Ascending aorta (tissue), 2 donors: ENCODE measurements at regions not wholly inside any gene's neighbourhood (a gene's known extent, or its start where the extent isn't known, plus 50 kb on each side); places are given as distances from the start of the nearest gene placed in this dataset.

Source experiments
- DNase-seq, 2 donors: peaks; one replicate each; pipeline ENCODE4 v3.0.0-alpha.2; 2019; ENCODE audit warnings: low spot score in 2 of 2
- H3K27ac ChIP-seq, 2 donors: fragments of 200-600 bp; sonication (generic); one replicate each; pipeline ENCODE4 v1.5.1; 2016 to 2017; ENCODE audit warnings: mild to moderate bottlenecking in 1 of 2
- H3K27me3 ChIP-seq: fragments of 200-600 bp; sonication (generic); one replicate; pipeline ENCODE4 v1.5.1; 2017
- H3K36me3 ChIP-seq, 2 donors: fragments of 200-600 bp; sonication (generic); one replicate each; pipeline ENCODE4 v1.5.1; 2016
- H3K4me1 ChIP-seq, 2 donors: fragments of 200-600 bp; sonication (generic); one replicate each; pipeline ENCODE4 v1.5.1; 2016 to 2017; ENCODE audit warnings: mild to moderate bottlenecking in 1 of 2
- H3K4me3 ChIP-seq, 2 donors: fragments of 200-600 bp; sonication (generic); one replicate each; pipeline ENCODE4 v1.5.1; 2016 to 2017; ENCODE audit warnings: mild to moderate bottlenecking in 1 of 2
- H3K9me3 ChIP-seq, 2 donors: fragments of 200-600 bp; sonication (generic); one replicate each; pipeline ENCODE4 v1.5.1; 2016
- CTCF ChIP-seq, 3 experiments: fragments of 200-600 bp in 2 of 3; fragments of 450-650 bp in 1 of 3; sonication (generic) in 2 of 3; IDR thresholded peaks; one replicate each; pipeline ENCODE4 v1.5.1; 2016 to 2019; ENCODE audit warnings: antibody characterized with exemption in 3 of 3, mild to moderate bottlenecking in 1 of 3, moderate library complexity in 1 of 3
- intact Hi-C: fragments of 100-400 bp; cut with DNase I; formaldehyde crosslinking; loops from one replicate; pipeline ENCODE4 v1.15.1; 2023

DNA sequence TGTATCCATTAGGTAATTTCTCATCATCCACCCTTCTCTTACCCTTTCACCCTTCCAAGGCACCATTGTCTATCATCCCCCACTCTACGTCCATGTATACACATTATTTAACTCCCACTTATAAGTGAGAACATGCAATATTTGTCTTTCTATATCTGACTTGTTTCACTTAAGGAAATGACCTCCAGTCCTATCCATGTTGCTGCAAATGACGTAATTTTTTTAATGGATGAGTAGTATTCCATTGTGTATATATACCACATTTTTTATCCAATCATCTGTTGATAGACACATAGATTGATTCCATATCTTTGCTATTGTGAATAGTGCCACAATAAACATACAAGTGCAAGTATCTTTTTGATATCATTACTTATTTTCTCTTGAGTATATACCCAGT is 322.9 kb upstream of the CXADR start:
- no peak overlapping the region for H3K27ac ChIP-seq
- no peaks in the 10 kb centered on the region for H3K27me3 ChIP-seq
- no peaks in the 10 kb centered on the region for H3K36me3 ChIP-seq
- no peak for TF ChIP-seq CTCF (IDR thresholded peaks at IDR 0.05)
- no peak overlapping the region for H3K4me3 ChIP-seq
- DNase-seq, result no peak
- H3K9me3 ChIP-seq, result no peaks in the 10 kb centered on the region
- intact Hi-C loops, result no loop called here
- H3K4me1 ChIP-seq, result no peaks in the 10 kb centered on the region

DNA sequence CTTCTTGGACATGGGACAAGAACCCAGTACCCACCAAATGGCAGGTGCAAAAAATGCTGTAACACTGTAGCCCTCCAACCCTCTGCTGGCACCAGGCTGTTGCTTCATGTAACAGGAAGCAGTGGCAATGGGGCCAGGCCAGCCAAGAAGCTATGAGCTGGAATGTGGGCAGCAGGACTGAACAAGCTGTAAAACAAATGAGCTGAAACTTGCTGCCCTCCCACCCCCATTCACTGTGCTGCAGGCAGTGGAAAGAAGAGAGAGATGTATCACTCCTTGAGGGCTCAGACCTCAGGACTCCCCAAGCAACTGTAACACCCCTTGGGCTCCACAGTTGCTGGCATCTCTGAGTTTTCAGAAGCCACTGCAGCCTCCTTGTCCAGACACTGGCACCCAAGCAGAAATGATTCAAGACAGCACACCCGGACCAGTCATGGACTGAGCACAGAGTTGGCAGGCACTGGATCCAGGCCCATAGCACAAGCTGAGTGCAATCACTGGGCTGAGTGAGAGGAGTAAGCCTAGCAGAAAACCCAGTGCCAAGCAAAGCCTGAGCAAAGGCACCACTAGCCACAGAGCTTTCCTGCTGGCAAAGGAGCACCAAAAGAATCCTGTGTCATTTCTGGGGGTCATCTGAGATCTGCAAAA is 321.4 kb upstream of the CXADR start:
- TF ChIP-seq CTCF (IDR thresholded peaks at IDR 0.05), result no peak
- H3K9me3 ChIP-seq, result no peaks in the 10 kb centered on the region
- H3K27me3 ChIP-seq, result no peaks in the 10 kb centered on the region
- DNase-seq, result no peak
- intact Hi-C loops, result no loop called here
- H3K27ac ChIP-seq, result no peak overlapping the region
- no peaks in the 10 kb centered on the region for H3K36me3 ChIP-seq
- no peak overlapping the region for H3K4me3 ChIP-seq
- H3K4me1 ChIP-seq, result no peaks in the 10 kb centered on the region

- Histone ChIP-seq H3K27ac (no peak overlapping the region), H3K4me1 (no peaks in the 10 kb centered on the region), H3K4me3 (no peak overlapping the region), H3K27me3 (no peaks in the 10 kb centered on the region), H3K36me3 (no peaks in the 10 kb centered on the region), H3K9me3 (no peaks in the 10 kb centered on the region)
- DNase-seq, result no peak
- no peak for TF ChIP-seq CTCF (IDR thresholded peaks at IDR 0.05)
- intact Hi-C loops, result no loop called here
Measured at GRCh38 chr21:17195351-17195750, 317.5 kb upstream of the CXADR start.

DNA sequence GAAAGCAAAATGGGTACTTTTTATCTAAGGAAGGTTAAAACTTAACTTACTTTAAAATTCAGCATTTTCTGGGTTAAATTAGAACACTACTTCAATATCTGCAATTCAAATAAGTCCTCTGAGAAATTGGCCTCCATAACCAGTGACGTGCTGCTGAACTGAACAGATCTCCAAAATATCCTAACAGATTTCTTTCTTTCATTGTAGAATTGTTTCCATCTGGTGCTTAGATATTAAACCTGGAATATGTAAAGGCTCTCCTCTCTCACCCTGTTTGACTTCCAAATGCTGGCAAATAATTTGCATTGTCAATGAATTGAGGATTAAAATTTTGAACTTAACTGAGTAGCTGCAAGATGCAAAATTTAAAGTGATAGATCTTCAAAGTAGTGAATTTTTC is 316.9 kb upstream of the CXADR start:
- Histone ChIP-seq H3K9me3 (no peaks in the 10 kb centered on the region), H3K36me3 (no peaks in the 10 kb centered on the region), H3K27ac (no peak overlapping the region), H3K4me1 (no peaks in the 10 kb centered on the region), H3K27me3 (no peaks in the 10 kb centered on the region), H3K4me3 (no peak overlapping the region)
- DNase-seq, result no peak
- TF ChIP-seq CTCF (IDR thresholded peaks at IDR 0.05), result no peak
- intact Hi-C loops, result no loop called here

DNA sequence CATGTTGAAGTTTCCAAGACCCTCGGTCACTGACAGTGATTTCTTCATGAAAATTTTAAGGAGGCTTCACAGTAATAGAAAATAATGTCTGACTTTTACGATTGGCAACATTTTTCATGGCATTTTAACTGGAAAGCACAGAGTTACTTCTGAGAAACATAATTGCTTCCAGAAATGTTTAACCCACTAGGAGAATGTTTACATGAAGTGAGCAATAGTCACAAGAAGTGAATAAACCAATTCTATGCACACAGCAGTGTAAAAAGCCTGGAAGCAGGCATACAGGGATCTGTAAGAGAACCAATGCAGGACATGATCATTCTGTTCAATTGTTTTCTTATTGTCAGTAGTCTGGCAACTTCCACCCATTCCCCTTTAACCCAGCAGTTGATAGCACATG is 316.2 kb upstream of the CXADR start:
- no peaks in the 10 kb centered on the region for H3K36me3 ChIP-seq
- intact Hi-C loops, result no loop called here
- no peak overlapping the region for H3K27ac ChIP-seq
- H3K27me3 ChIP-seq, result no peaks in the 10 kb centered on the region
- H3K4me1 ChIP-seq, result no peaks in the 10 kb centered on the region
- TF ChIP-seq CTCF (IDR thresholded peaks at IDR 0.05), result no peak
- H3K4me3 ChIP-seq, result no peak overlapping the region
- H3K9me3 ChIP-seq, result no peaks in the 10 kb centered on the region
- DNase-seq, result no peak

DNA sequence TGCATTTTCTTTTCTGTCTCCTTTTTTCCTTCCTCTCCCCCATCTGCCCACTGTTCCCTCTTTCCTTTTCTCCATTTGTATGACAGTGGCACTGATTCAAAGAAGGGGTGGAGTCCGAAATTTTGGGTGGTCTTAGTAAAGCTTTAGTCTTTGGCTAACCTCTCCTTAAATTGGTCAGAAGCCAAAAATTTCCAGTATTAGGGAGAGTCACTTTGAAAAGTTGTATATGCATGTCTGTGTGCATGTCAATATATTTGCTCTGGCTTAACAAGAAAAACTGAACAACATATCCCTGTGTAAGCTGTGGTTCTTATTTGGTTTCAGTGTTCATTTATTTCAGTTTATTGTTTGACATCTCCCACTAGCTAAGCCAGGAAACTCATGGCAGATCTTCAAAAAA is 314.8 kb upstream of the CXADR start:
- H3K9me3 ChIP-seq, result no peaks in the 10 kb centered on the region
- intact Hi-C loops, result no loop called here
- DNase-seq, result no peak
- no peak for TF ChIP-seq CTCF (IDR thresholded peaks at IDR 0.05)
- H3K27ac ChIP-seq, result no peak overlapping the region
- H3K4me1 ChIP-seq, result no peaks in the 10 kb centered on the region
- H3K36me3 ChIP-seq, result no peaks in the 10 kb centered on the region
- no peaks in the 10 kb centered on the region for H3K27me3 ChIP-seq
- H3K4me3 ChIP-seq, result no peak overlapping the region
